ENCODE measurements at regions not wholly inside any gene's neighbourhood (a gene's known extent, or its start where the extent isn't known, plus 50 kb on each side); places are given as distances from the start of the nearest gene placed in this dataset.
"Not testable (repeated sequence)": the region's sequence is repeated elsewhere in the genome, so short reads cannot be mapped to it uniquely, and the experiment has no call there.

GRCh38 chr13:74571811-74572210 is 437.6 kb upstream of the KLF12 start:
- DNase-seq (ENCODE audit: low spot score), result no peak

DNA sequence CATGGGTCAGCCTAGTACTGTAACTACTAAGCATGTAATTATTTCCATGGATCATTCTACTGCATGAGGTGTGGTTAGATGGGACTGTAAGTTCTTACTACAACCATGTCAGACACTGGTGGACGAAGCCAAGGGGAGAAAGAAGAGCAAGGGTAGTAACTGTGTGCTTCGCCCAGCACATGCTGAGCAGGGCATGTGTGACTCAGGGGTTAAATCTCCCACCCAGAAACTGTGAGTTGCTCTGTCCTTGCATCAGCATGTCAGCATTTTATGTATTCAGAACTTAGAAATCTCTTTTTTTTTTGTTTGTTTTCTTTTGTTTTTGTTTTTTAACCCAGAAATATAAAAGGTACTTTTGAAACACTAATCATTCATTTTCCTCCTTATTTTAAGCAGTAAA is 436.6 kb upstream of the KLF12 start:
- DNase-seq (ENCODE audit: low spot score), result no peak

DNA sequence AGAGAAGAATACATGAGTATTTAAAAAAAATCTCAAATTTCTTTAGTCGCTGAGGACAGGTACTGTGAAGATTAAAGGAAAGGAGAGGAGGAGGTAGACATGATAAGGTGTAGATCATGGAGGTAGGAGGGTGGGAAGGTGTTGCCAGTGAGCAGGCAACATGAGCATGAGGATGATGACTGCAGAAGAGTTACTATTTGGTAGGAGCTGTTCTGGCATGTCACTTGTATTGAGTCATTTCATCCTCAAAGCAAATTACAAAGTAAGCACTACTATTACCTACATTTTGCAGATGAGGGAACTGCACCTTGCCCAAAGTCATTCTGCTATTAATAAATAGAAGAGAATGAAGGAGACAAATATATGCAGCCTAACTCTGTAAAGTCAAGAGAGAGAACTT is 435.8 kb upstream of the KLF12 start:
- DNase-seq (ENCODE audit: low spot score), result no peak

DNA sequence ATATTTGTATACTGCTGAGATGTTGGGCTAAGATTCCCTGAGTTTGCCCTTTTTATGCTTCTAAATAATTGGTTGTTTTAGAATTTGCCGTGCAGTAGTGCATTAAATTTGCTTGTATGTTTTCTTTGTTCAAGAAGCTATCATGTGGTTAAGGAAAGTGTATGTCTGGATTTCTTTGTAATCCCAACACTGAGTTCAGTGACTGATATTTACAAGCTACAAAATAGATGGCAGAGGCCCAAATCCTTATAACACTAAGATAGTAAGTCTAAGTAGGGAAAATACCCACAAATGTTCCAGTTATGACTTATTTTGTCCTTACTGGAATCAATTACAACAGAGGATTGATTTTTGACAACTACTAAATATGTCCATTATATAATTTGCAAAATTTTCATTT is 435.0 kb upstream of the KLF12 start:
- no peak for DNase-seq (ENCODE audit: low spot score)

- DNase-seq (ENCODE audit: low spot score), result no peak
Observed at GRCh38 chr13:74567485-74567884, 433.3 kb upstream of the KLF12 start.

GRCh38 chr13:74562381-74562780 is 428.2 kb upstream of the KLF12 start:
- no peak for DNase-seq (ENCODE audit: low spot score)

DNA sequence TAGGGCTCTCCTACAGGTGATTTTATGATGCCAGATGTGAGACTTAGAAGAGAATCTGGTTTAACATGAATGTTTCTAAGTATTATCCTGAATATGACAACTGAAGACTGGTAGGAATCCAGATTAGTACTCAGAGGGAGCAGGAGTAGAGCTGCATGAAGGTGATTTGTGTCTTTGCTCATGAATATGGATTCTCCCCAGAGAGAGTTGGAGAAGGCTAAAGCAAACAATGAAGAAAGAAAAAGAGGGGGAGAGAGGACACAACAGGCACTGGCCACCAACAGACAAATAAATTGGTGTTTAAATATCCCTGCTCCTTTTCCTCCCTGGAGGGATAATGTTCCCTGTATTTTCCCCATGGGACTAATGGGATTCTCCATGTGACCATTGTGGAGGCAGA is 427.0 kb upstream of the KLF12 start:
- DNase-seq (ENCODE audit: low spot score), result no peak

- DNase-seq (ENCODE audit: low spot score), result no peak
Observed at GRCh38 chr13:74560325-74560724, 426.1 kb upstream of the KLF12 start.

DNA sequence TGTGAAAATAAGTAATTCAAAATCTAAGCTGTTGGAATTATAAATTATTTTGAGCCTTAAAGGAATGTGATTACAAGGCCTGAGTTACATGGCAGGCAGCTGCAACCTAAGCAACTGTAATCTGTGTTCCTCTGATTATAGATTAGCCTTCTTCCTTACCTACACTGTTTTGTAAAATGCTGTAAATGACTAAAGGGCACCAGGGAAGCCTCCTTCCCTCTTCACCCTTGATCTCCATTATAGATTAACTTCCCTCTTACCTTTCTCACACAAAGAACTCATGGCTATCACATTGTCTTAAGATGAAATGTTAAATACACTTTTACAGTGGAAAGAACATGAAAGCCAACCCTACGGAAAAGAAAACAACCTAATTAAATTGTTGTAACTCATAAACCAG is 423.7 kb upstream of the KLF12 start:
- no peak for DNase-seq (ENCODE audit: low spot score)

DNA sequence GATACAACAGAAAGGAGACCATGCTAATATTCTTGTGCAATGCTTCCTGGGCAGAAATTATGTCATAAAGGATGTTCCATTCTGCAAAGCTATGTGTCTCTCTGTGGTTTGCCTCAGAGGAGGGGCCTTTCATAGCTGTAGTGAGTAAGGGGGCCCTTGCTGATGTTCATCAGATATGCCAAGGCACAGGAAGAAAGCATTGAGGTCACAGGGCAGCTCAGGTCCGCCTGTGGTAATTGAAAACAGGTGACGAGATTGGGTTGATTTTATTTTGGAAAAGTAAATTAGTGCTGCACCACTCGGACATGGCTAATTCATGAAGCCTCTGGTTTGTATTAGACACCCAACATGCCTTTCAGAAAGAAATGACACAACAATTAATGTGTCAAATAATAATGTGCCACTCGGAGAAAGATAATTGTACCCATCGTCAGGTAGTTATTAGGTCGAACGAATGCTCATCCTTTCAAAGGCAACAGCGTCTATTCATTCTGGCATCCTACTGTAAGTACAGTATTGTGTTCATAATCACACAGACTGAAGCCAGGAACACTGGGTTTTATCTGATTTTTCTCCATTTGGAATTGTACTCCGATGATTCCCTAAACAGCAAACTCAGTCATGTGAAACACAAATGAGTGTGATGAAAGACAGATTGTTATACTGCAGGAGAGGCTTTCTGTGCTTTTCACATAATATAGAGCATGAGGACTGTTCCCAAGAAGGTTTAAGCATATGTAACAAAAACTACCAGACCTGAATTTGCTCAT is 421.6 kb upstream of the KLF12 start:
- no peak for DNase-seq (ENCODE audit: low spot score)

DNA sequence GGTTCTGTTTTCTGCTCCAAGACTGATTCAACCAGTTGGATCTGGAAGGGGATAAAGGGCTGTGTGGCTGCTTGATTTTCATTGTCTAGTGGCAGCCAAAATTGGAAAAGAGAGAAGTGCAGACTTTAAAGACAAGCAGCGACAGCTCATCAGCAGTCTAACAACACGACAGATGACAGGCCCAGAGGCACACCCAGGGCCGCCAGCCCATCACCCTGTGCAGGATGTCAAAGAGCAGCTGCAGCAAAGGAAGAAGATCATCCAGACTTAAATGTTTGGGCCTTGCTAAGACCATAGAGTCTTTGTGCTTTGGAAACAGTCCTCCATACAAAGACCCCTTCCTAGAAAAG is 421.0 kb upstream of the KLF12 start:
- DNase-seq (ENCODE audit: low spot score), result no peak

DNA sequence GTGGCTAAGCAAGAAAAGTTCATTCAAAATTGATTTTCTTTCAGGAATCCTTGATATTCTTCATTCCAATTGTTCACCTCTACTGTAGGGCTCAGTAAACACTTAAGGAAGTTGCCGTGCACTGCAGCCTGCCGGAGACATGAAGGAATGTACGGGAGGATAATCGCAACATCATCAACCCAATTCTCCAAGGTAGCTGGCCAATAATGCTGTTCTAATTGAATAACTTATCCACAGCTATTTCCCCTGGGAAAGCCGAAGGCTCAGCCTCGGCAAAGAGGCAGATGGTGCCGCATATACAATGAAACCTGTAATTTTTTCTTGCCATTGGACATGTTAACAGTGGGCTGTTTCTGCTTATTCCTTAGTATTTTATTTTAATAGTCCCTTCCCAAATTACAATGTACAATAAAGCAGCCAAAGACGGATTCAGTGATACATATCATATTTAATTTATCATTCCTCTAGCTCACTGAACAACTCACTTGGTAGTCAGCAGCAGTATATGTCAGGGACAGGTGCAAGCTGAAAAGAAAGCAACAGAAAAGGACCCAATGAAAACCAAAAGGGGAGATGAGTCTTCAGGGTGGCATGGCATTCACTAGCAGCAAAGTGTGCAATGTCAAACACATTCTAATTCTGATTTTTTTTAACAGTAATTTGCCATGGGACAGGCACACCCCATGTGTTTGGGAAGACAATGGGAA is 420.5 kb upstream of the KLF12 start:
- no peak for DNase-seq (ENCODE audit: low spot score)

DNA sequence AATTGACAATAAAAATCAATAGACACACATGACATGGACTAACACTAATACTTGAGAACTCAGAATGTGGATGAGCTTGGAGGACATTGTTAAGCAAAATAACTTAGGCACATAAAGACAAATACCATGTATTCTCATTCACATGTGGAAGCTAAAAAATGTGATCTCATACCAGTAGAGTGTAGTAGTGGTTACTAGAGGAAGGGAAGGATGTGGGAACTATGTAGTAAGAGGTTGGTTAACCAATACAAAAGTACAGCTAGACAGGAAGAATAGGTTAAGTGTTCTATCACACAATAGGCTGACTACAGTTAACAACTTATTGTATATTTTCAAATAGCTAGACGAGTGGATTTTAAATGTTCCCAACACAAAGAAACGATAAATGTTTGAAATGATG is 415.8 kb upstream of the KLF12 start:
- DNase-seq (ENCODE audit: low spot score), result peak; percentile 12

DNA sequence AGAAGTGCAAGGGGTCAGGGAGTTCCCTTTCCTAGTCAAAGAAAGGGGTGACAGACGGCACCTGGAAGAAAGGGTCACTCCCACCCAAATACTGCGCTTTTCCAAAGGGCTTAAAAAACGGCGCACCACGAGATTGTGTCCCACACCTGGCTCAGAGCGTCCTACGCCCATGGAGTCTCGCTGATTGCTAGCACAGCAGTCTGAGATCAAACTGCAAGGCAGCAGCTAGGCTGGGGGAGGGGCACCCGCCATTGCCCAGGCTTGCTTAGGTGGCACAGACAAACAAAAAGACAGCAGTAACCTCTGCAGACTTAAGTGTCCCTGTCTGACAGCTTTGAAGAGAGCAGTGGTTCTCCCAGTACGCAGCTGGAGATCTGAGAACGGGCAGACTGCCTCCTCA is 402.4 kb upstream of the KLF12 start:
- not testable (repeated sequence) for DNase-seq (ENCODE audit: low spot score)

DNA sequence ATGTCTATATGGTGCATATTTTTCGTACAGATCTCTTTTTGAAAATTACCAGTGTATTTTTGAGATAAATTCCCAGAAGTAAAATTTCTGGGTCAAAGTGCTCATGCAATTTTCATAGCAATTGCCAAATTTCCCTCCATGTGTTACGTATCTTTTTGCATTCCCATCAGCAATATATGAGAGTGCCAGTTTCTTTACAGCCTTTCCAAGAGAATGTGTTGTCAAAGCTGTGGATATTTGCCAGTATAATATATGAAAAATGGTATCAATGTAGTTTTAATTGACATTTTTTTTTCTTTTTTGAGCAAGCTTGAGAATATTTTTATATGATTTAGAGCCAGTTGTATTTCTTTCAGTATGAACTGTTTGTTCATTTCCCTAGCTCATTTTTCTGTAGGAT is 399.0 kb upstream of the KLF12 start:
- no peak for DNase-seq (ENCODE audit: low spot score)

- DNase-seq (ENCODE audit: low spot score), result no peak
Observed at GRCh38 chr13:74530011-74530410, 395.8 kb upstream of the KLF12 start.

GRCh38 chr13:74528734-74529513 is 394.7 kb upstream of the KLF12 start:
- DNase-seq (ENCODE audit: low spot score), result no peak

DNA sequence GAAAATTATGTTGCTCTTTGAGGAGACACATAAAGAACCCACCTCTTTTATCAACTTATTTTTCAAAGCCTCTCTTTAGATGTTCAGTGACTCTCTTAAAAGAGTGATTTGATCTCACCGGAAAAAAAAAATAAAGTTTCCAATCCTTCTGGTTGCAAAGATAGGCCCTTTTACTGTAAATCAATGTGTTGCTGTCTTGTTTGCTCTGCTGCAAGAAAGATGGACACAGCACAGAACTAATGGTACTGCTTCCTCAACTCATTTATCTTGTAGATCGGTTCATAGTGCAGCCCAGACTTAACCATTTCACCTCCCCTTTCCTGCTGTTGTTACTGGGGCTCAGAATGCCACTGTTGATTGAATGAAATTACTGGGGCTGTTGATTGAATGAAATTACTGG is 388.9 kb upstream of the KLF12 start:
- DNase-seq (ENCODE audit: low spot score), result no peak

DNA sequence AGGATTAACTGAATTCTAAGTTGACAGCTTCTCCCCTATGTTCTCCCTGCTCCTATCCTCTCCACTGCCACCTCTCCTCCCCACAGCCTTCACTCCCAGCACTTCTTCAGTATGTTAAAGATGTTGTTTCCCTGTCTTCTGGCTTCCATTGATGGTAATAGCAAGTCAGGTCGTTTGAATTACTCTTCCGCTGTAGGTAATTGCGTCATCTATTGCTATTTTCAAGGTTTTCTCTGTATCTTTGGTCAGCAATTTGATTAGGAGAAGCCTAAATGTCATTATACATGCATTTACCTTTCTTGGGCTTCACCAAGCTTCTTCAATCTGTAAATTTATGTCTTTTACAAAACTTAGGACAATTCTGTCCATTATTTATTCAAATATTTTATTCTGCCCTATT is 377.3 kb upstream of the KLF12 start:
- no peak for DNase-seq (ENCODE audit: low spot score)

DNA sequence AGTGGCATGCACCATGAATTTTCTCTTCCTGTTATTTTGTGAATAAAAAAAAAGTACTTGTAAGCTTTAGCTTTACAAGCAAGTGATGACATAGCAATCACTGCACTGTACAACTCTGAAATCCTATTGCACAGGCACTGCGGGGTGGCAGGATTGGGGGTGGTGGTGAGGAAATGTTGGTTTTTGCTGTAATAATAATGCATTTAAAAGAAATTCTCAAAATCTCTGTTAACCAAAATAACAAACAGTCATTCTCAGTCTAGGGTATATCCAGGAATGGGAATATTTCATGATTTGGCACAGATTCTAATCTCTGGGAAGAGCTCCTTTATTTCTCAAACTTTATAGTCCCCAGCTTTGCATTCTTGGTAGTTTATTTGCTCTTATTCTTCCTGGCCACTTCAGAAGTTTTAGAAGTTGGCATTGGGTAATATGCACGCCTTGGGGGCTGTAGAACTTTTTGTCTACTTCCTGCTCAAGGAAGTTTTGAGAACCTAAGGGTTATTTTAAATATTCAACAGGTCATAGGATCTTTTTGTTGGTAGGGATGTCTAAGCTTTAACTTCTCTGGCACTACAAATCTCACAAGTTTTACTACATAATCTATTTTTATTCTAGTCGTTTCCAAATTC is 353.0 kb upstream of the KLF12 start:
- DNase-seq (ENCODE audit: low spot score), result no peak

DNA sequence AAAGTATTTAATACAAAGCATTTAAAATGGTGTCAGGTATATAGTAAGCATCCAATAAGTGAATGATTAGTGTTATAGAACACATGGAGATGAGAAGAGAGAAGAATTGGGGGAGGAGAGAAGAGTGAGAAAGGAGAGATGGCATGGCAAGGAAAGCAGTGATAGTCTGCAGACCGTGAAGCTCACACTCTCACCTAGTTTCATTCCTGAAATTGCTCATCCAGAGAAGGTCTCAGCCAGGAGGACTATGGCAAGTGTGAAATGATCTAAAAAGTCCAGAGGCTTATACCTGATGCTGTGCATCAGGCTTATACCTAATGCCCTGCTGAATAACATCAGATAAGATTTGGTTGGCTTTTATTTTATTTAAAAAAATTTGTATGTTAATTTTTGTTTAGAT is 351.6 kb upstream of the KLF12 start:
- DNase-seq (ENCODE audit: low spot score), result no peak

- DNase-seq (ENCODE audit: low spot score), result no peak
Observed at GRCh38 chr13:74479124-74479523, 344.9 kb upstream of the KLF12 start.

DNA sequence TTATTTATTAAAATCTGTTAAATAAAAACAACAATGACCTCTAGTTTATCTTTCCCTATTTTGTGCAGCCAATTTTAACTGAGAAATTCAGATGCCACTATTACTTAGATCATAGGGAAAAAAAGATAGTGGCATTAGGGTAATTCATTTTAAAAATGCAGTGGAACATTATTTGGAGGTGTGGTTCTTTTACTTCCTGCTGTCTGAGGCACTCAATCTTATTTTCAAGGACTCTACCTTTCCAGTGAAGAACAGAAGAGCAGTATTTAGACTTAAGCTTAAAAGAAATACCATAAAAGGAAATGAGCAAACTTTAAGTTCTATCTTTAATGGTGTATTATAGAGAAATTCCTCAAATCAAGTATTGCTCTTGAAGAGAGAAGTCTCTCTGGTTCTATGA is 342.6 kb upstream of the KLF12 start:
- no peak for DNase-seq (ENCODE audit: low spot score)
